ENCODE measurements at regions not wholly inside any gene's neighbourhood (a gene's known extent, or its start where the extent isn't known, plus 50 kb on each side); places are given as distances from the start of the nearest gene placed in this dataset.

- DNase-seq (ENCODE audit: low read depth in 2 of 2): no peak
These were observed 89.1 kb upstream of the ERRFI1 start for GRCh38 chr1:8115031-8115768.

GRCh38 chr1:8113262-8114220 is 87.4 kb upstream of the ERRFI1 start:
- DNase-seq (ENCODE audit: low read depth in 2 of 2): no peak

GRCh38 chr1:8112611-8113261 is 86.6 kb upstream of the ERRFI1 start:
- DNase-seq (ENCODE audit: low read depth in 2 of 2): no peak

GRCh38 chr1:8111560-8111959 is 85.5 kb upstream of the ERRFI1 start:
- DNase-seq (ENCODE audit: low read depth in 2 of 2): no peak

- no peak for DNase-seq (ENCODE audit: low read depth in 2 of 2)
These were observed 83.1 kb upstream of the ERRFI1 start for GRCh38 chr1:8109216-8109615.

- no peak for DNase-seq (ENCODE audit: low read depth in 2 of 2)
These were observed 81.8 kb upstream of the ERRFI1 start for GRCh38 chr1:8107897-8108296.

- no peak for DNase-seq (ENCODE audit: low read depth in 2 of 2)
These were observed 78.4 kb upstream of the ERRFI1 start for GRCh38 chr1:8104278-8105236.

GRCh38 chr1:8097908-8098307 is 71.8 kb upstream of the ERRFI1 start:
- no peak for DNase-seq (ENCODE audit: low read depth in 2 of 2)

- no peak for DNase-seq (ENCODE audit: low read depth in 2 of 2)
These were observed 71.1 kb upstream of the ERRFI1 start for GRCh38 chr1:8097077-8097799.

GRCh38 chr1:8096105-8097011 is 70.2 kb upstream of the ERRFI1 start:
- DNase-seq (ENCODE audit: low read depth in 2 of 2): no peak

GRCh38 chr1:8095584-8095983 is 69.5 kb upstream of the ERRFI1 start:
- no peak for DNase-seq (ENCODE audit: low read depth in 2 of 2)

- no peak for DNase-seq (ENCODE audit: low read depth in 2 of 2)
These were observed 68.6 kb upstream of the ERRFI1 start for GRCh38 chr1:8094481-8095241.

- no peak for DNase-seq (ENCODE audit: low read depth in 2 of 2)
These were observed 67.3 kb upstream of the ERRFI1 start for GRCh38 chr1:8093221-8093980.

- DNase-seq (ENCODE audit: low read depth in 2 of 2): no peak
These were observed 66.5 kb upstream of the ERRFI1 start for GRCh38 chr1:8092657-8093056.

- DNase-seq (ENCODE audit: low read depth in 2 of 2): no peak
These were observed 65.6 kb upstream of the ERRFI1 start for GRCh38 chr1:8091691-8092090.

GRCh38 chr1:8090241-8090702 is 64.2 kb upstream of the ERRFI1 start:
- no peak for DNase-seq (ENCODE audit: low read depth in 2 of 2)

- no peak for DNase-seq (ENCODE audit: low read depth in 2 of 2)
These were observed 63.6 kb upstream of the ERRFI1 start for GRCh38 chr1:8089535-8090228.
